Mesendoderm (in vitro differentiated cells): ENCODE measurements at regions not wholly inside any gene's neighbourhood (a gene's known extent, or its start where the extent isn't known, plus 50 kb on each side); places are given as distances from the start of the nearest gene placed in this dataset.

Experiments
- DNase-seq: peaks from one replicate; pipeline ENCODE4 v3.0.0; 2013
- H2AK5ac ChIP-seq: 2 replicates; pipeline ENCODE4 v1.6.1; 2013; ENCODE audit warnings: low read length, inconsistent platforms
- H2BK120ac ChIP-seq: 2 replicates; pipeline ENCODE4 v1.6.1; 2013; ENCODE audit warnings: low read depth, mild to moderate bottlenecking, low read length, moderate library complexity, mixed read lengths
- H2BK15ac ChIP-seq: replicated peaks from 2 replicates; pipeline ENCODE4 v1.6.1; 2013; ENCODE audit warnings: low read depth, mild to moderate bottlenecking, moderate library complexity
- H2BK5ac ChIP-seq: 2 replicates; pipeline ENCODE4 v1.6.1; 2013; ENCODE audit warnings: low read length, inconsistent platforms
- H3K18ac ChIP-seq: 2 replicates; pipeline ENCODE4 v1.6.1; 2013; ENCODE audit warnings: mild to moderate bottlenecking, low read length, mixed read lengths
- H3K23ac ChIP-seq: one replicate; pipeline ENCODE4 v1.6.1; 2013; ENCODE audit warnings: low read length
- H3K27ac ChIP-seq: 2 replicates; pipeline ENCODE4 v1.5.1; 2013; ENCODE audit warnings: low read depth, mild to moderate bottlenecking, inconsistent platforms, low read length, moderate library complexity
- H3K27me3 ChIP-seq: 2 replicates; pipeline ENCODE4 v1.6.1; 2013; ENCODE audit warnings: low read length, control low read depth, mild to moderate bottlenecking, inconsistent platforms; ENCODE audit not compliant: insufficient read depth, poor library complexity
- H3K36me3 ChIP-seq: 2 replicates; pipeline ENCODE4 v1.6.1; 2013; ENCODE audit warnings: low read length, inconsistent platforms; ENCODE audit not compliant: control insufficient read depth, insufficient read depth
- H3K4ac ChIP-seq: one replicate; pipeline ENCODE4 v1.6.1; 2013; ENCODE audit warnings: low read depth, mild to moderate bottlenecking, low read length, moderate library complexity
- H3K4me1 ChIP-seq: 2 replicates; pipeline ENCODE4 v1.6.1; 2013; ENCODE audit warnings: low read depth, low read length, inconsistent platforms; ENCODE audit not compliant: control insufficient read depth
- H3K4me2 ChIP-seq: 2 replicates; pipeline ENCODE4 v1.6.1; 2013; ENCODE audit warnings: low read length
- H3K4me3 ChIP-seq: 2 replicates; pipeline ENCODE4 v1.5.1; 2013; ENCODE audit warnings: mild to moderate bottlenecking, low read length
- H3K56ac ChIP-seq: one replicate; pipeline ENCODE4 v1.6.1; 2013; ENCODE audit warnings: low read length
- H3K79me1 ChIP-seq: 2 replicates; pipeline ENCODE4 v1.6.1; 2013; ENCODE audit warnings: low read length, inconsistent platforms
- H3K79me2 ChIP-seq: 2 replicates; pipeline ENCODE4 v1.6.1; 2013; ENCODE audit warnings: mild to moderate bottlenecking, low read length; ENCODE audit not compliant: control insufficient read depth, insufficient read depth
- H3K9ac ChIP-seq: 2 replicates; pipeline ENCODE4 v1.6.1; 2013; ENCODE audit warnings: low read length, inconsistent platforms
- H4K5ac ChIP-seq: one replicate; pipeline ENCODE4 v1.6.1; 2013; ENCODE audit warnings: low read length
- H4K8ac ChIP-seq: one replicate; pipeline ENCODE4 v1.6.1; 2013; ENCODE audit warnings: low read depth, mild to moderate bottlenecking, control low read depth, low read length, moderate library complexity
- WGBS: extraction: QIAGEN DNeasy Blood & Tissue Kit; methylation state at CpG from one replicate; pipeline ENCODE4 v1.1.7; 2013; ENCODE audit warnings: low lambda C conversion rate, missing lambda C conversion rate; ENCODE audit not compliant: insufficient coverage; ENCODE audit errors: extremely low coverage; 5-methylcytosine and 5-hydroxymethylcytosine counted together

DNA sequence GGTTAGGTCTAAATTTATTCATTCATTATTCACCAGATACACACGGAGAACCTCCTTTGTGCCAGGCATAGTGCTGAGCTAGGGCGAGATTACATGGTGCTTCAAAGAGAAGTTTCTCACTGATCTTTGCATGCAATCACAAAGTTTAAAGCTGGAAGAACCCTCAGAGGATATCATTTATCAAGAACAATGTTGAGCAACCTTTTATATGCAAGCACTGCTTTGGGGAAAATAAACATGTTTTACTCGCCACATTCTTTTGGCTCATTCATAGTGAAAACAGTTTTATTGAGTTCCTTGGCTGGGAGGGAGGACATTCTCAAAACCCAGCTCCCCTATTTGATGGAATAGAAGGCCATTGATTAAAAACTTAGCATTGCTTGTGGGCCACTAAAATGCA is 49.8 kb upstream of the XYLT1 start:
- no peak overlapping the region for H3K4ac ChIP-seq
- H3K4me1 ChIP-seq, result no peaks in the 10 kb centered on the region
- WGBS, result no CpG with 5 or more reads among the region's 3 CpGs
- no peak overlapping the region for H2BK120ac ChIP-seq
- no peak overlapping the region for H2BK15ac ChIP-seq
- no peak for DNase-seq
- H3K79me1 ChIP-seq, result no peaks in the 10 kb centered on the region
- H3K27me3 ChIP-seq, result no peaks in the 10 kb centered on the region
- no peak overlapping the region for H3K27ac ChIP-seq
- no peak overlapping the region for H3K23ac ChIP-seq
- H2AK5ac ChIP-seq, result no peak overlapping the region
- no peak overlapping the region for H3K9ac ChIP-seq
- no peak overlapping the region for H4K5ac ChIP-seq
- H3K4me3 ChIP-seq, result no peak overlapping the region
- H3K36me3 ChIP-seq, result no peaks in the 10 kb centered on the region
- no peak overlapping the region for H3K18ac ChIP-seq
- no peaks in the 10 kb centered on the region for H3K79me2 ChIP-seq
- H3K56ac ChIP-seq, result no peak overlapping the region
- H2BK5ac ChIP-seq, result no peak overlapping the region
- no peak overlapping the region for H4K8ac ChIP-seq
- no peak overlapping the region for H3K4me2 ChIP-seq
